Activated naive CD8-positive, alpha-beta T cell treated with anti-CD3 and anti-CD28 coated beads for 36 hours (primary cell): ENCODE measurements at regions not wholly inside any gene's neighbourhood (a gene's known extent, or its start where the extent isn't known, plus 50 kb on each side); places are given as distances from the start of the nearest gene placed in this dataset.
A peak's percentile ranks its signal among the peaks of the same experiment; 100 is the strongest.

ENCODE experiments used
- DNase-seq: peaks from one replicate; pipeline ENCODE4 v3.0.0; 2021
- H3K27ac Mint-ChIP-seq: one replicate; pipeline ENCODE4 v1.8.0; 2022; ENCODE audit warnings: mild to moderate bottlenecking, moderate library complexity, mixed read lengths
- H3K27me3 Mint-ChIP-seq: one replicate; pipeline ENCODE4 v1.8.0; 2022; ENCODE audit warnings: mild to moderate bottlenecking, mixed read lengths
- H3K36me3 Mint-ChIP-seq: one replicate; pipeline ENCODE4 v1.8.0; 2021; ENCODE audit warnings: mild to moderate bottlenecking, mixed read lengths
- H3K4me1 Mint-ChIP-seq: one replicate; pipeline ENCODE4 v1.8.0; 2021; ENCODE audit warnings: mixed read lengths
- H3K4me3 Mint-ChIP-seq: one replicate; pipeline ENCODE4 v1.8.0; 2022; ENCODE audit warnings: mild to moderate bottlenecking, moderate library complexity, mixed read lengths
- H3K9me3 Mint-ChIP-seq: one replicate; pipeline ENCODE4 v1.8.0; 2022; ENCODE audit warnings: mixed read lengths

GRCh38 chr13:50428183-50428877, 413.1 kb downstream of the KCNRG start:
- Mint-ChIP-seq H3K27me3 (peaks cover 3% of the 10 kb centered on the region), H3K4me3 (peak overlapping the region; percentile 22), H3K4me1 (peaks cover 28% of the 10 kb centered on the region), H3K36me3 (no peaks in the 10 kb centered on the region), H3K9me3 (peaks cover 9% of the 10 kb centered on the region), H3K27ac (peak overlapping the region; percentile 82)
- DNase-seq = no peak

GRCh38 chr13:50435011-50435410, 408.5 kb downstream of the DLEU7 start:
- H3K4me3 Mint-ChIP-seq = no peak overlapping the region
- peaks cover 3% of the 10 kb centered on the region for H3K27me3 Mint-ChIP-seq
- no peaks in the 10 kb centered on the region for H3K4me1 Mint-ChIP-seq
- no peak overlapping the region for H3K27ac Mint-ChIP-seq
- no peaks in the 10 kb centered on the region for H3K36me3 Mint-ChIP-seq
- no peaks in the 10 kb centered on the region for H3K9me3 Mint-ChIP-seq
- no peak for DNase-seq

- no peak overlapping the region for H3K4me3 Mint-ChIP-seq
- peaks cover 6% of the 10 kb centered on the region for H3K27me3 Mint-ChIP-seq
- H3K27ac Mint-ChIP-seq = no peak overlapping the region
- no peaks in the 10 kb centered on the region for H3K36me3 Mint-ChIP-seq
- no peaks in the 10 kb centered on the region for H3K9me3 Mint-ChIP-seq
- no peak for DNase-seq
- no peaks in the 10 kb centered on the region for H3K4me1 Mint-ChIP-seq
Observed at GRCh38 chr13:50437252-50437651, 406.2 kb downstream of the DLEU7 start.

GRCh38 chr13:50438351-50438750, 405.1 kb downstream of the DLEU7 start:
- Mint-ChIP-seq H3K4me1 (peaks cover 5% of the 10 kb centered on the region), H3K4me3 (no peak overlapping the region), H3K27ac (no peak overlapping the region)

GRCh38 chr13:50441130-50441529, 402.4 kb downstream of the DLEU7 start:
- H3K36me3 Mint-ChIP-seq = no peaks in the 10 kb centered on the region
- H3K4me1 Mint-ChIP-seq = peaks cover 5% of the 10 kb centered on the region
- no peaks in the 10 kb centered on the region for H3K9me3 Mint-ChIP-seq
- no peak for DNase-seq
- no peak overlapping the region for H3K27ac Mint-ChIP-seq
- H3K27me3 Mint-ChIP-seq = peaks cover 3% of the 10 kb centered on the region
- no peak overlapping the region for H3K4me3 Mint-ChIP-seq

More at GRCh38 chr13:50438351-50438750, 405.1 kb downstream of the DLEU7 start:
- H3K36me3 Mint-ChIP-seq = no peaks in the 10 kb centered on the region
- H3K27me3 Mint-ChIP-seq = peaks cover 3% of the 10 kb centered on the region
- H3K9me3 Mint-ChIP-seq = no peaks in the 10 kb centered on the region
- DNase-seq = no peak

GRCh38 chr13:50444726-50445125, 398.8 kb downstream of the DLEU7 start:
- Mint-ChIP-seq H3K4me1 (peaks cover 11% of the 10 kb centered on the region), H3K27me3 (peaks cover 3% of the 10 kb centered on the region), H3K9me3 (no peaks in the 10 kb centered on the region), H3K27ac (no peak overlapping the region), H3K36me3 (no peaks in the 10 kb centered on the region), H3K4me3 (no peak overlapping the region)
- DNase-seq = no peak

- Mint-ChIP-seq H3K4me3 (no peak overlapping the region), H3K9me3 (no peaks in the 10 kb centered on the region), H3K4me1 (peaks cover 11% of the 10 kb centered on the region), H3K27me3 (no peaks in the 10 kb centered on the region), H3K27ac (no peak overlapping the region), H3K36me3 (no peaks in the 10 kb centered on the region)
- no peak for DNase-seq
Observed at GRCh38 chr13:50446611-50447010, 396.9 kb downstream of the DLEU7 start.

GRCh38 chr13:50448535-50448998, 394.9 kb downstream of the DLEU7 start:
- Mint-ChIP-seq H3K4me1 (peaks cover 5% of the 10 kb centered on the region), H3K4me3 (no peak overlapping the region), H3K9me3 (no peaks in the 10 kb centered on the region), H3K27ac (no peak overlapping the region), H3K27me3 (no peaks in the 10 kb centered on the region), H3K36me3 (no peaks in the 10 kb centered on the region)
- no peak for DNase-seq

- Mint-ChIP-seq H3K36me3 (no peaks in the 10 kb centered on the region), H3K4me3 (no peak overlapping the region), H3K27ac (no peak overlapping the region), H3K4me1 (peaks cover 5% of the 10 kb centered on the region), H3K9me3 (no peaks in the 10 kb centered on the region), H3K27me3 (no peaks in the 10 kb centered on the region)
- DNase-seq = no peak
Observed at GRCh38 chr13:50449465-50449864, 394.0 kb downstream of the DLEU7 start.

- Mint-ChIP-seq H3K4me1 (peaks cover 5% of the 10 kb centered on the region), H3K4me3 (no peak overlapping the region), H3K27me3 (no peaks in the 10 kb centered on the region), H3K27ac (no peak overlapping the region), H3K36me3 (no peaks in the 10 kb centered on the region), H3K9me3 (no peaks in the 10 kb centered on the region)
- no peak for DNase-seq
Observed at GRCh38 chr13:50450279-50450678, 393.2 kb downstream of the DLEU7 start.

GRCh38 chr13:50451609-50452008, 391.9 kb downstream of the DLEU7 start:
- no peaks in the 10 kb centered on the region for H3K27me3 Mint-ChIP-seq
- no peaks in the 10 kb centered on the region for H3K9me3 Mint-ChIP-seq
- H3K4me3 Mint-ChIP-seq = no peak overlapping the region
- no peaks in the 10 kb centered on the region for H3K36me3 Mint-ChIP-seq
- no peak for DNase-seq
- H3K4me1 Mint-ChIP-seq = peaks cover 5% of the 10 kb centered on the region
- H3K27ac Mint-ChIP-seq = no peak overlapping the region

GRCh38 chr13:50452028-50452427, 391.5 kb downstream of the DLEU7 start:
- no peak for DNase-seq
- Mint-ChIP-seq H3K27ac (no peak overlapping the region), H3K27me3 (no peaks in the 10 kb centered on the region), H3K4me3 (no peak overlapping the region), H3K4me1 (peaks cover 5% of the 10 kb centered on the region), H3K9me3 (no peaks in the 10 kb centered on the region), H3K36me3 (no peaks in the 10 kb centered on the region)

- no peak overlapping the region for H3K27ac Mint-ChIP-seq
- peaks cover 5% of the 10 kb centered on the region for H3K4me1 Mint-ChIP-seq
Observed at GRCh38 chr13:50452756-50453155, 390.7 kb downstream of the DLEU7 start.

GRCh38 chr13:50453188-50453587, 390.3 kb downstream of the DLEU7 start:
- H3K4me3 Mint-ChIP-seq = no peak overlapping the region
- H3K9me3 Mint-ChIP-seq = no peaks in the 10 kb centered on the region
- no peaks in the 10 kb centered on the region for H3K36me3 Mint-ChIP-seq
- no peaks in the 10 kb centered on the region for H3K27me3 Mint-ChIP-seq
- H3K4me1 Mint-ChIP-seq = peaks cover 5% of the 10 kb centered on the region
- H3K27ac Mint-ChIP-seq = no peak overlapping the region
- DNase-seq = no peak

More at GRCh38 chr13:50452756-50453155, 390.7 kb downstream of the DLEU7 start:
- Mint-ChIP-seq H3K4me3 (no peak overlapping the region), H3K27me3 (no peaks in the 10 kb centered on the region), H3K9me3 (no peaks in the 10 kb centered on the region), H3K36me3 (no peaks in the 10 kb centered on the region)
- DNase-seq = no peak

- H3K4me1 Mint-ChIP-seq = no peaks in the 10 kb centered on the region
- no peaks in the 10 kb centered on the region for H3K36me3 Mint-ChIP-seq
- H3K9me3 Mint-ChIP-seq = no peaks in the 10 kb centered on the region
- no peak overlapping the region for H3K4me3 Mint-ChIP-seq
- no peaks in the 10 kb centered on the region for H3K27me3 Mint-ChIP-seq
- H3K27ac Mint-ChIP-seq = no peak overlapping the region
- DNase-seq = no peak
Observed at GRCh38 chr13:50456111-50456510, 387.4 kb downstream of the DLEU7 start.
